Kidney glomerular epithelial cell (primary cell): ENCODE measurements at regions not wholly inside any gene's neighbourhood (a gene's known extent, or its start where the extent isn't known, plus 50 kb on each side); places are given as distances from the start of the nearest gene placed in this dataset.
"Not testable (repeated sequence)": the region's sequence is repeated elsewhere in the genome, so short reads cannot be mapped to it uniquely, and the experiment has no call there.

Experiments used
- DNase-seq: peaks from one replicate; lab custom pipeline; 2025; lab: John Stamatoyannopoulos, UW

DNA sequence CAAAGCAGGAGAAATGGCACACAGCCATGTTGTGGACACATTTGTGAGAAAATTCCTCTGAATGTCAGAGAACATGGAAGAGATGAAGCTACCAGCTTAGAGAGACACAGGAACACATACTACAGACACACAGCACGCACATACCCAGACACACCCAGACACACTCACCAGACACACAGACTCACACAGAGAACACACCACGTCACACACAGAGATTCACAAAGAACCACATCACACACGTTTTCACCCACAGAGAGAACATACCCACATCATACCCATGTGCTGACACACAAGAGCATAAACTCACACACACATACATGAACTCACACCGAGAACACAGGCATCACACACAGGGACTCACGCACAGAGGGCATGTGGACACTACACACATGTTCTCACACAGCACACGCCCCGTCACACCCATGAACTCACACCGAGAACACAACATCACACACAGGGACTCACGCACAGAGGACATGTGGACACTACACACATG is 124.9 kb downstream of the METRNL start:
- DNase-seq, result no peak

DNA sequence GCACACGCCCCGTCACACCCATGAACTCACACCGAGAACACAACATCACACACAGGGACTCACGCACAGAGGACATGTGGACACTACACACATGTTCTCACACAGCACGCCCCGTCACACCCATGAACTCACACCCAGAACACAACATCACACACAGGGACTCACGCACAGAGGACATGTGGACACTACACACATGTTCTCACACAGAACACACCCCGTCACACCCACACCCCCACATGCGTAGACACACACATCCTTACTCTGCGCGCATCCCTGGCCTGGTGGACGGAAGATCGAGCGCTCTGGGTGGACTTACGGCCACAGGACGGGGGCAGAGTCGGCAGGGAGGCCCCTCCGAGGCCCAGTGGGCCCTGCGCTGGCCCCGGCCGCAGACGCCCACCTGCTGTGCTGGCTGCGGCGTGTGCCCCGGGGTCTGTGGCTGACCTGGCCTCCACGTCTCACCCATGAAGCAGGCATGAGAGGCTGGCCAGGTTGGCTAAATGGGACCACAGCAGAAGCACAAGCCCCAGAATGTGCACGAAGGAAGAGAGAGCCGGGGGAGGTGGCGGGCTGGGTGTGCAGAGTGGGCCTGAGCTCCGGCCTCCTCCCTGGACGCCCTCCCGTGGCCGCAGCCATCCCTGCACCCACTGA is 125.5 kb downstream of the METRNL start:
- not testable (repeated sequence) for DNase-seq

DNA sequence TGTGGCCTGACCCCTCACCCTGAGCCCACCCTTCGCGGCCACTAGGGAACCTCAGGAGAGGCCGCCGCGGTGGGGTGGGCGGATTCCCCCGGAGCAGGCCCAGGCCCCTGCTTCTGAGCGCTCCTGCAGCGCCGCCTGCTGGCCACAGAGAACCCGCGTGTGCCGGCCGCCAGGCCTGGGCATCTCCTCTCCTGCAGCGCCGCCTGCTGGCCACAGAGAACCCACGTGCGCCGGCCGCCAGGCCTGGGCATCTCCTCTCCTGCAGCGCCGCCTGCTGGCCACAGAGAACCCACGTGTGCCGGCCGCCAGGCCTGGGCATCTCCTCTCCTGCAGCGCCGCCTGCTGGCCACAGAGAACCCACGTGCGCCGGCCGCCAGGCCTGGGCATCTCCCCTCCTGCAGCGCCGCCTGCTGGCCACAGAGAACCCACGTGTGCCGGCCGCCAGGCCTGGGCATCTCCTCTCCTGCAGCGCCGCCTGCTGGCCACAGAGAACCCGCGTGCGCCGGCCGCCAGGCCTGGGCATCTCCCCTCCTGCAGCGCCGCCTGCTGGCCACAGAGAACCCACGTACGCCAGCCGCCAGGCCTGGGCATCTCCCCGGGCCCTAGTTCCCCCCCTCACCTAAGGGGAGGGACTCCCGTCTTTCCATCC is 126.1 kb downstream of the METRNL start:
- DNase-seq, result not testable (repeated sequence)

DNA sequence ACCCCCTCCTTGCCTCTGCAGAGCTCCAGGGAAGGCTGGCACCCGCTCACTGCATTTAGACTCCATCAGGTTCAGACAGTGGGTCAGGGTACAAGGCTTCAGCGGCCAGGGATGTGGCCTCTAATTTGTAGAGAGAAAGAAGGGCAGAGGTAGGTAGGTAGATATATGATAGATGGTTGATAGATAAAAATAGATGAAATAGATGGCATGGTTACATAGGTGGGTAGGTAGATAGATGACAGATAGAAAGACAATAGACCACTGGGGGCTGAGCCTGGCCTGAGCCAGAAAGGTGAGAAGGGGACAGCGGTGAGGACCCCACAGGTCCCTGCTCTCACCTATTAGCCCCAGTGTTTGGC is 126.6 kb downstream of the METRNL start:
- DNase-seq, result not testable (repeated sequence)

DNA sequence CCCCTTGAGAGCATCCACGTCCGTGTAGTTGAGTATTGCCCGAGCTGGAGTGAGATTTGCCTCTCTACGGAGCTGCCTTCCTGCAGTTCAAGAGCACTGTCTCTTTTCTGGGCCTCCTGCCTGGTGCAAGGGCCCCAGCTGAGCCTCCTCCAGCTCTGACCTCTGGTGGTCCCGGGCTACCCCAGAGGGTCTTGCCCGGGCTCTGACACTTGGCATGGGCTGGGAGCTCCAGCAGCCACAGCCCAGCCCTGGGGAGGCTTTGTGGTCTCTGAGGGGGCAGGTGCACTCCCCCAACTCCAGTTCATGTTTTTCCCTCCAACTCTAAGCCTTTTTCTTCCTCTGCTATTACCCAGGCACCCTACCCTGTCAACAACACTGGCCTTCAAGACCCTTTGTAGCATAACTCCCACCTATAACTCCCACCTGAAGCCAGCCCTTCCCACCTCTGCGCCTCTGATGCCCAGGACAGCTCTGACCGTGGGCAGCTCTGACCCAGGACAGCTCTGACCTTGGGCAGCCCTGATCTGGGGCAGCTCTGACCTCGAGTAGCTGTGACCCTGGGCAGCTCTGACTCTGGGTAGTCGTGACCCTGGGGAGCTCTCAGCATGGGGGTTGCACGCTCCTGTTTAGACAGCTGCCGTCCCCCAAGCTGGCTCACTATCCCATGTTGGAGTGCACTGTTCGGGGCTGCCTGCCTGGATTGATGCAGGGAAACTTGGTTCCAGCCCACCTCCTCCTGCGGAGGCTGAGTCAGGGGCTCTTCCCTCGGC is 127.6 kb downstream of the METRNL start:
- not testable (repeated sequence) for DNase-seq

DNA sequence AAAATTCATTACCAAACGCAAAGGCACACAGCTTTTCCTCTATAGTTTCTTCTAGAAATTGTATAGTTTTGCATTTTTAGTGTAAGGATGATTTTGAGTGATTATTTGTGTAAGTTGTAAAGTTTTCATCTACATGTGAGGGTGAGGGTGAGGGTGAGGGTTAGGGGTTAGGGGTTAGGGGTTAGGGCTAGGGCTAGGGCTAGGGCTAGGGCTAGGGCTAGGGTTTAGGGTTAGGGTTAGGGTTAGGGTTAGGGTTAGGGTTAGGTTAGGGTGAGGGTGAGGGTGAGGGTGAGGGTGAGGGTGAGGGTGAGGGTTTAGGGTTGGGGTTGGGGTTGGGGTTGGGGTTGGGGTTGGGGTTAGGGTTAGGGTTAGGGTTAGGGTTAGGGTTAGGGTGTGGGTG is 167.6 kb downstream of the METRNL start:
- not testable (repeated sequence) for DNase-seq
